ENCODE measurements at regions not wholly inside any gene's neighbourhood (a gene's known extent, or its start where the extent isn't known, plus 50 kb on each side); places are given as distances from the start of the nearest gene placed in this dataset.

GRCh38 chr4:100106982-100107381 lies 83.3 kb downstream of the DDIT4L start:
- no peaks in the 10 kb centered on the region for H3K36me3 ChIP-seq
- peaks cover 15% of the 10 kb centered on the region for H3K4me1 ChIP-seq
- H3K9me3 ChIP-seq = no peaks in the 10 kb centered on the region
- TF ChIP-seq CTCF (IDR thresholded peaks at IDR 0.05; ENCODE audit: low read depth, low read length) = no peak
- H3K27me3 ChIP-seq = no peaks in the 10 kb centered on the region
- DNase-seq = no peak
- H3K4me3 ChIP-seq (ENCODE audit: low read depth, low read length) = no peak overlapping the region

- Histone ChIP-seq H3K9me3 (no peaks in the 10 kb centered on the region), H3K4me1 (peaks cover 5% of the 10 kb centered on the region), H3K4me3 (ENCODE audit: low read depth, low read length) (no peak overlapping the region), H3K27me3 (no peaks in the 10 kb centered on the region), H3K36me3 (no peaks in the 10 kb centered on the region)
- no peak for DNase-seq
- TF ChIP-seq CTCF (IDR thresholded peaks at IDR 0.05; ENCODE audit: low read depth, low read length) = no peak
These were observed 86.6 kb downstream of the DDIT4L start for GRCh38 chr4:100103671-100104070.

- no peak for DNase-seq
- no peak for TF ChIP-seq CTCF (IDR thresholded peaks at IDR 0.05; ENCODE audit: low read depth, low read length)
These were observed 89.3 kb downstream of the DDIT4L start for GRCh38 chr4:100100985-100101384.

GRCh38 chr4:100099746-100100145 lies 90.5 kb downstream of the DDIT4L start:
- Histone ChIP-seq H3K4me1 (peaks cover 6% of the 10 kb centered on the region), H3K4me3 (ENCODE audit: low read depth, low read length) (no peak overlapping the region), H3K27me3 (no peaks in the 10 kb centered on the region), H3K9me3 (no peaks in the 10 kb centered on the region), H3K36me3 (no peaks in the 10 kb centered on the region)
- TF ChIP-seq CTCF (IDR thresholded peaks at IDR 0.05; ENCODE audit: low read depth, low read length) = no peak
- DNase-seq = no peak

More at GRCh38 chr4:100100985-100101384, 89.3 kb downstream of the DDIT4L start:
- Histone ChIP-seq H3K4me1 (peaks cover 2% of the 10 kb centered on the region; the same call in 1 of the 2 replicates), H3K27me3 (no peaks in the 10 kb centered on the region), H3K4me3 (ENCODE audit: low read depth, low read length) (no peak overlapping the region), H3K36me3 (no peaks in the 10 kb centered on the region), H3K9me3 (no peaks in the 10 kb centered on the region)

- Histone ChIP-seq H3K36me3 (no peaks in the 10 kb centered on the region), H3K27me3 (no peaks in the 10 kb centered on the region), H3K9me3 (no peaks in the 10 kb centered on the region), H3K4me1 (peaks cover 8% of the 10 kb centered on the region), H3K4me3 (ENCODE audit: low read depth, low read length) (no peak overlapping the region)
- TF ChIP-seq CTCF (IDR thresholded peaks at IDR 0.05; ENCODE audit: low read depth, low read length) = no peak
- no peak for DNase-seq
These were observed 91.6 kb downstream of the DDIT4L start for GRCh38 chr4:100098681-100099080.

GRCh38 chr4:100098011-100098545 lies 92.2 kb downstream of the DDIT4L start:
- Histone ChIP-seq H3K9me3 (no peaks in the 10 kb centered on the region), H3K4me1 (peaks cover 12% of the 10 kb centered on the region), H3K4me3 (ENCODE audit: low read depth, low read length) (no peak overlapping the region), H3K27me3 (no peaks in the 10 kb centered on the region), H3K36me3 (no peaks in the 10 kb centered on the region)
- TF ChIP-seq CTCF (IDR thresholded peaks at IDR 0.05; ENCODE audit: low read depth, low read length) = no peak
- no peak for DNase-seq
